Brain microvascular endothelial cell (primary cell): ENCODE measurements at regions not wholly inside any gene's neighbourhood (a gene's known extent, or its start where the extent isn't known, plus 50 kb on each side); places are given as distances from the start of the nearest gene placed in this dataset.

ENCODE experiments used
- DNase-seq: peaks from one replicate; pipeline ENCODE4 v3.0.0-alpha.2; 2020
- H3K27ac ChIP-seq: fragments of 250-450 bp; sonication (Bioruptor Pico); 2 replicates; pipeline ENCODE4 v1.5.1; 2020; ENCODE audit warnings: mild to moderate bottlenecking, moderate library complexity
- H3K27me3 ChIP-seq: fragments of 250-450 bp; sonication (Bioruptor Pico); replicated peaks from 2 replicates; pipeline ENCODE4 v1.5.1; 2020; ENCODE audit warnings: mild to moderate bottlenecking
- H3K36me3 ChIP-seq: fragments of 250-450 bp; sonication (Bioruptor Pico); replicated peaks from 2 replicates; pipeline ENCODE4 v1.5.1; 2020; ENCODE audit warnings: mild to moderate bottlenecking
- H3K4me3 ChIP-seq: 2 replicates; pipeline ENCODE4 v1.5.1; 2011; ENCODE audit warnings: low read depth, mild to moderate bottlenecking, control low read depth, low read length, moderate library complexity
- CTCF ChIP-seq: IDR thresholded peaks from 2 replicates; pipeline ENCODE4 v1.5.1; 2011; ENCODE audit warnings: low read depth, mild to moderate bottlenecking, moderate library complexity, low read length, control low read depth, inconsistent platforms; ENCODE audit errors: missing control alignments
- in situ Hi-C: cut with HindIII; loops from 2 replicates; pipeline ENCODE4 v1.10.0; 2017; ENCODE audit warnings: low sequenced_read_pairs, low pct_ligation_motif_present

- no peak for DNase-seq
- Histone ChIP-seq H3K27ac (no peak overlapping the region), H3K36me3 (no peaks in the 10 kb centered on the region), H3K27me3 (no peaks in the 10 kb centered on the region), H3K4me3 (no peak overlapping the region)
- no peak for TF ChIP-seq CTCF
- in situ Hi-C loops = no loop called here
Measured at GRCh38 chrX:75582511-75582910, 59.7 kb upstream of the ZDHHC15 start.
